ENCODE measurements at regions not wholly inside any gene's neighbourhood (a gene's known extent, or its start where the extent isn't known, plus 50 kb on each side); places are given as distances from the start of the nearest gene placed in this dataset.
A peak's percentile ranks its signal among the peaks of the same experiment; 100 is the strongest.

- no peak overlapping the region for H3K4me3 ChIP-seq (ENCODE audit: low read length)
- TF ChIP-seq CTCF (IDR thresholded peaks at IDR 0.05; ENCODE audit: insufficient read depth, low read depth, low read length, missing control alignments): no peak
- DNase-seq (ENCODE audit: low read depth): no peak
Observed at GRCh38 chr4:29948451-29948850, 771.7 kb upstream of the PCDH7 start.

GRCh38 chr4:29948858-29949257 is 771.3 kb upstream of the PCDH7 start:
- TF ChIP-seq CTCF (IDR thresholded peaks at IDR 0.05; ENCODE audit: insufficient read depth, low read depth, low read length, missing control alignments): no peak
- no peak overlapping the region for H3K4me3 ChIP-seq (ENCODE audit: low read length)
- DNase-seq (ENCODE audit: low read depth): peak; percentile 19

- no peak overlapping the region for H3K4me3 ChIP-seq (ENCODE audit: low read length)
- no peak for TF ChIP-seq CTCF (IDR thresholded peaks at IDR 0.05; ENCODE audit: insufficient read depth, low read depth, low read length, missing control alignments)
- no peak for DNase-seq (ENCODE audit: low read depth)
Observed at GRCh38 chr4:29966386-29966785, 753.8 kb upstream of the PCDH7 start.

GRCh38 chr4:29970626-29971025 is 749.5 kb upstream of the PCDH7 start:
- peak; percentile 56 for DNase-seq (ENCODE audit: low read depth)
- H3K4me3 ChIP-seq (ENCODE audit: low read length): no peak overlapping the region
- peak; percentile 57 for TF ChIP-seq CTCF (IDR thresholded peaks at IDR 0.05; ENCODE audit: insufficient read depth, low read depth, low read length, missing control alignments)

GRCh38 chr4:29972121-29972520 is 748.0 kb upstream of the PCDH7 start:
- peak; percentile 15 for DNase-seq (ENCODE audit: low read depth)
- H3K4me3 ChIP-seq (ENCODE audit: low read length): no peak overlapping the region
- no peak for TF ChIP-seq CTCF (IDR thresholded peaks at IDR 0.05; ENCODE audit: insufficient read depth, low read depth, low read length, missing control alignments)

- no peak overlapping the region for H3K4me3 ChIP-seq (ENCODE audit: low read length)
- TF ChIP-seq CTCF (IDR thresholded peaks at IDR 0.05; ENCODE audit: insufficient read depth, low read depth, low read length, missing control alignments): no peak
- DNase-seq (ENCODE audit: low read depth): peak; percentile 1
Observed at GRCh38 chr4:29983890-29984289, 736.3 kb upstream of the PCDH7 start.

- TF ChIP-seq CTCF (IDR thresholded peaks at IDR 0.05; ENCODE audit: insufficient read depth, low read depth, low read length, missing control alignments): no peak
- no peak for DNase-seq (ENCODE audit: low read depth)
- H3K4me3 ChIP-seq (ENCODE audit: low read length): no peak overlapping the region
Observed at GRCh38 chr4:30001628-30002027, 718.5 kb upstream of the PCDH7 start.

Measured in epithelial cell of esophagus (primary cell).